Psoas muscle (tissue), 7 donors: ENCODE measurements at regions not wholly inside any gene's neighbourhood (a gene's known extent, or its start where the extent isn't known, plus 50 kb on each side); places are given as distances from the start of the nearest gene placed in this dataset.

Source experiments
- ATAC-seq, 4 donors: fragments of 200-7000 bp; cut with Tn5 transposase; one replicate each; pipeline ENCODE4 v1.9.1; 2020; ENCODE audit warnings: moderate library complexity in 3 of 4, mild to moderate bottlenecking in 2 of 4
- DNase-seq, 2 donors: peaks; one replicate each; pipeline ENCODE4 v3.0.0-alpha.2; 2020
- H3K27ac ChIP-seq: fragments of 200-600 bp; one replicate; pipeline ENCODE4 v1.8.0; 2022
- H3K27me3 ChIP-seq, 3 donors: fragments of 200-600 bp in 1 of 3; one replicate each; pipeline versions ENCODE4 v1.6.1 to v1.8.0; 2013 to 2022; ENCODE audit warnings: low read length in 2 of 3, mild to moderate bottlenecking in 2 of 3, moderate library complexity in 1 of 3; ENCODE audit not compliant: insufficient read depth in 3 of 3
- H3K36me3 ChIP-seq, 2 donors: fragments of 200-600 bp in 1 of 2; one replicate each; pipeline versions ENCODE4 v1.6.1 to v1.8.0; 2013 to 2022; ENCODE audit warnings: low read depth in 1 of 2, mild to moderate bottlenecking in 1 of 2, moderate library complexity in 1 of 2; ENCODE audit not compliant: insufficient read depth in 1 of 2
- H3K4me1 ChIP-seq: fragments of 200-600 bp; one replicate; pipeline ENCODE4 v1.8.0; 2022
- H3K4me3 ChIP-seq: fragments of 200-600 bp; one replicate; pipeline ENCODE4 v1.8.0; 2022; ENCODE audit warnings: mild to moderate bottlenecking
- H3K9me3 ChIP-seq: fragments of 200-600 bp; one replicate; pipeline ENCODE4 v1.8.0; 2022
- CTCF ChIP-seq: fragments of 200-600 bp; IDR thresholded peaks from one replicate; pipeline ENCODE4 v1.8.0; 2022; ENCODE audit warnings: antibody characterized with exemption
- WGBS, 3 donors: extraction: QIAGEN DNeasy Blood & Tissue Kit; methylation state at CpG; one replicate each; pipeline versions ENCODE4 v1.1.6 to v1.1.7; 2013; 5-methylcytosine and 5-hydroxymethylcytosine counted together
- intact Hi-C, 2 donors: fragments of 100-400 bp; cut with DNase I; formaldehyde crosslinking; loops; one replicate each; pipeline versions ENCODE4 v1.11.0 to v1.14.2; 2022
- donor health status: healthy with polysubstance abuse.
- donor health status: DM: no; HTN: no; CAD: no; lungs with moderate emphysema.
- donor health status: Bipolar disorder and iron deficiency.
- donor health status: healthy.
- donor health status: DM: yes; HTN: yes; CAD: no.
- donor health status: DM: no; HTN: no; CAD: no.
- donor health status: DM: yes; HTN: yes; CAD: no.

GRCh38 chr3:71849681-71850080 lies 64.7 kb upstream of the PROK2 start:
- Histone ChIP-seq H3K4me3 (no peak overlapping the region), H3K36me3 (no peaks in the 10 kb centered on the region), H3K27me3 (peaks cover 0 to 4% (median 0%) of the 10 kb centered on the region in 3 donors), H3K4me1 (no peaks in the 10 kb centered on the region), H3K27ac (no peak overlapping the region), H3K9me3 (no peaks in the 10 kb centered on the region)
- ATAC-seq (no peak), DNase-seq (no peak)
- TF ChIP-seq CTCF = no peak
- intact Hi-C loops = no loop called here

GRCh38 chr3:71847794-71848193 lies 62.8 kb upstream of the PROK2 start:
- intact Hi-C loops = no loop called here
- no peak for TF ChIP-seq CTCF
- 57 to 67% (median 66%) methylated on average over 4 of the region's 4 CpGs for WGBS, 3 donors
- H3K36me3 ChIP-seq = no peaks in the 10 kb centered on the region
- DNase-seq = no peak
- no peak for ATAC-seq
- no peak overlapping the region for H3K27ac ChIP-seq
- H3K27me3 ChIP-seq = no peaks in the 10 kb centered on the region
- no peaks in the 10 kb centered on the region for H3K9me3 ChIP-seq
- no peak overlapping the region for H3K4me3 ChIP-seq
- H3K4me1 ChIP-seq = no peaks in the 10 kb centered on the region

- TF ChIP-seq CTCF = no peak
- intact Hi-C loops = no loop called here
- WGBS, 3 donors = 76 to 82% (median 77%) methylated on average over 10 of the region's 10 CpGs
Measured at GRCh38 chr3:71846185-71846584, 61.2 kb upstream of the PROK2 start.

GRCh38 chr3:71843071-71843470 lies 58.1 kb upstream of the PROK2 start:
- TF ChIP-seq CTCF = no peak
- Histone ChIP-seq H3K27me3 (no peaks in the 10 kb centered on the region), H3K27ac (no peak overlapping the region), H3K4me1 (no peaks in the 10 kb centered on the region), H3K4me3 (no peak overlapping the region), H3K9me3 (no peaks in the 10 kb centered on the region), H3K36me3 (no peaks in the 10 kb centered on the region)
- WGBS, 3 donors = 64 to 84% (median 75%) methylated on average over 6 of the region's 6 CpGs
- no peak for DNase-seq
- ATAC-seq = no peak
- intact Hi-C loops = no loop called here

More at GRCh38 chr3:71846185-71846584, 61.2 kb upstream of the PROK2 start:
- no peaks in the 10 kb centered on the region for H3K9me3 ChIP-seq
- ATAC-seq (no peak), DNase-seq (no peak)
- no peaks in the 10 kb centered on the region for H3K27me3 ChIP-seq
- no peak overlapping the region for H3K27ac ChIP-seq
- H3K36me3 ChIP-seq = no peaks in the 10 kb centered on the region
- no peaks in the 10 kb centered on the region for H3K4me1 ChIP-seq
- no peak overlapping the region for H3K4me3 ChIP-seq

- Histone ChIP-seq H3K27me3 (no peaks in the 10 kb centered on the region), H3K27ac (no peak overlapping the region), H3K9me3 (no peaks in the 10 kb centered on the region), H3K4me1 (no peaks in the 10 kb centered on the region), H3K4me3 (no peak overlapping the region), H3K36me3 (no peaks in the 10 kb centered on the region)
- TF ChIP-seq CTCF = no peak
- DNase-seq (no peak), ATAC-seq (no peak)
- 97 to 100% (median 98%) methylated on average over 1 of the region's 1 CpG for WGBS, 3 donors
- intact Hi-C loops = no loop called here
Measured at GRCh38 chr3:71838406-71838805, 53.5 kb upstream of the PROK2 start.
